Amniotic stem cell (primary cell): ENCODE measurements at regions not wholly inside any gene's neighbourhood (a gene's known extent, or its start where the extent isn't known, plus 50 kb on each side); places are given as distances from the start of the nearest gene placed in this dataset.
A peak's percentile ranks its signal among the peaks of the same experiment; 100 is the strongest.
"Not testable (repeated sequence)": the region's sequence is repeated elsewhere in the genome, so short reads cannot be mapped to it uniquely, and the experiment has no call there.

Experiments
- DNase-seq: peaks from one replicate; lab custom pipeline; 2025; lab: John Stamatoyannopoulos, UW

DNA sequence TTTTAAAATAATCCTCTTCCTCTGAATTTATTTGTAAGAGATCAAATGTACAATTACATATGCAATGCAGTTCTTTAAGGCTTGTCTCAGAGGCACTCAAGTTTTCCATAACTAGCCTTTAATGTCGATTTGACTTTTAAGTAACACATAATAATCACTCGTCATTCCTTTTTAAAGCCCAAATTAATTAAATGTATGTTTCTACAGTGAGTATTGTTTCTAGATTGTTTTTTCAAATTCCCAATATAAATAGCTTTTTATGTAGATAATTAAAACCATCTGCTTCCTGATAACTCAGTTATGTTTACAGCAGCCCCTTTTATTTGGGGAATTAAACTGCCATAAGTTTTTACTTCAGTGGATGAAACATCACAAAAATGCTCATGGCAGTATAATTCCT lies 185.1 kb downstream of the ETNK1 start:
- DNase-seq = no peak

DNA sequence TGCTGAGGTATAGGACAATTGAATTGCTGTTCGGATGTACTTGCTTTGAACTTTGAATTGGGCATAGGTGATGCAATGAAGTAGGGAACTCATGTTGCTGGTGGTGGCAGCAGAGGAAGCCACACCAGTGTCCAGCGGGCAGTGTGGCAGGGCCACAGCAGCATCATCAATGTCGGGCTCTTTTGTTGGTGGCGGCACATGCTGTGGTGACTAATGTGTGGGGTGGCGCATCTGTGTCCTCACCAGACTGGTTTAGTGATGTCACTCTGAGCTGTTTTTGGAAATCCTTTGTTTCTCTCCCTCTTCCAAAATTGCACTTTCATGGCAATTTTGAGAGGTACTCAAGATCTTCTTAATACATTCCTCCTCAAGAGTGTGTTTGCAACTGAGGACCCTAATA lies 187.6 kb downstream of the ETNK1 start:
- DNase-seq = no peak

DNA sequence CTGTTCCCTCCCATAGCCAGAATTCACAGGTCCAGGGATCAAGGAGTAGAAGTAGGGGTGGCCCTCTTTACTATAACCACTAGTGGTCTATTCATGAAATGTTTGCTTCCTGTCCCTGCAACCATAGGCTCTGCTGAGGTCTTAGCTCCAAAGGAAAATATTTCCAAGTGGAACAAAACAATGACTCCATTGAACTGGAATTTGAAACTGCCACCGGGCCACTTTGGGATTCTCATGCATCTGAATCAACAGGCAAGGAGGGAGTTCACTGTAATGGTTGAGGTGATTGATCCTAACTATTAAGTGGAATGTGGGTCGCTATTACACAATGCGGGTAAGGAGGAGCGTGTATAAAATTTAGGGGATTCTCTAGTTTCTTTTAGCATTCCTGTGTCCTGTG lies 197.0 kb downstream of the ETNK1 start:
- no peak for DNase-seq

DNA sequence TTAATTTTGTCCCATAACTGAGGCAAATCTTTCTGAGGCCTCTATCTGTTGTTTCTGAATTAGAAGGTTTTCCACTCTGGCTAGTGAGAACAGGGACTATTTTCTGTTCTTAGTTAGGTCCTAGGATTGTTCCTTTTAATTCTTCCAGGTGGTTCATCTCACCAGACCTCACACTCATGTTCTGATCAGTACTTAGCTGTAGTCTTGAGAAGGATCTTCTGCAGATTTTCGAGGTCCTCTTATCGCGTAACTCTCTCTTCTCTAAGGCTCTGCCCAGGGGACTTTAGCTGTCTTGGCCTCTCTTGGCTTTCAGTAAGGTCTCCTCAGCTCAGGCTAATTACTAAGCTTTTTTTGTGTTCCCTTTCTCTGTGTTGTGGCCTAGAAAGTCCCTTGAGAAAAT lies 201.1 kb downstream of the ETNK1 start:
- no peak for DNase-seq

DNA sequence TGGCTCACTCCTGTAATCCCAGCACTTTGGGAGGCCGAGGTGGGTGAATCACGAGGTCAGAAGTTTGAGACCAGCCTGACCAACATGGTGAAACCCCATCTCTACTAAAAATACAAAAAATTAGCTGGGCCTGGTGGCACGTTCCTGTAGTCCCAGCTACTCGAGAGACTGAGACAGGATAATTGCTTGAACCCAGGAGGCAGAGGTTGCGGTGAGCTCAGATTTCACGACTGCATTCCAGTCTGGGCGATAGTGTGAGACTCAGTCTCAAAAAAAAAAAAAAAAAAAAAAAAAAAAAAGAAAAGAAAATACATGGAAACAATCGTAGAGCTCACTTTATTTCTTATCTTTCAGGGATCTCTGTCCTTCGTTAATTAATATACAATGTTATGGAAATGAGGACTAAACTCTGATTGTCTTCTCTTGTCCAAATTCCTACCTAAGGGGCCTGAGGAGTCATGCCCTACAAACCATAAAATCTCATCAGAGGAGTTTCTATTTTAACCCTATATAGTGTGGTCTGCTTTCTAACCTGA lies 201.5 kb downstream of the ETNK1 start:
- not testable (repeated sequence) for DNase-seq

DNA sequence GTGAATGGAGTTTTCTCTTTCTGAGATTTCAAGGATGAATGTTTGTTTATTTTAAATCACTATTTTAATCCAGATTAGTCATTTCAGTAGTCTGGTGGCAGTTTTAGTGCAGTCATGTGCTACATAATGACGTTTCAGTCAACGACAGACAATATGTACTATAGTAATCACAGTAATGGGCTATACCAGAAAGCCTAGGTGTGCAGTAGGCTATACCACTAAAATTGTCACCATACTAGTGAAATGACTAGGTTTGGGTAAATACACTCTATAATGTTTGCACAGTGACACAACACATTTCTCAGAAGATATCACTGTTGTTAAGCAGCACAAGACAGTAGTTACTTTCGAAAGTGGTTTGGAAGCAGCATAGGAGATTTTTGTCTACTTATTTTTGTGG lies 203.1 kb downstream of the ETNK1 start:
- DNase-seq = no peak

DNA sequence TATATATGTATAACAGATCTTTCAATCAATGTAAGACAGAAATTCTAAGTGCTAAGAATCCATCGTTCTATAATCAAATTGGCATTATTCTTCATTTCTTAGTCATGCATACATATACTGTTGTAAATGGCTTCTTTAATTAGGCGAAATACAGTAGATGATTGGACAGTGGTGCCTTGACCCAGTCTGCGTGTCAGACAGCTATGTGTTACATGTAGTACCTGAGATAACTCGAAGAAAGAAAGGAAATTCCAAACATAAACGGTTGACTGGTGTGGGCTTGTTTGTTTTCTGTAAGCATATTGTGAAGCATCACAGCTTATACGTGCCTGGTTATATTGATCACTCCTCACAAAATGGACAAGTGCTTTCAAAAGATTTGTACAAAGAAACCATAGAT lies 210.5 kb downstream of the ETNK1 start:
- DNase-seq = no peak

DNA sequence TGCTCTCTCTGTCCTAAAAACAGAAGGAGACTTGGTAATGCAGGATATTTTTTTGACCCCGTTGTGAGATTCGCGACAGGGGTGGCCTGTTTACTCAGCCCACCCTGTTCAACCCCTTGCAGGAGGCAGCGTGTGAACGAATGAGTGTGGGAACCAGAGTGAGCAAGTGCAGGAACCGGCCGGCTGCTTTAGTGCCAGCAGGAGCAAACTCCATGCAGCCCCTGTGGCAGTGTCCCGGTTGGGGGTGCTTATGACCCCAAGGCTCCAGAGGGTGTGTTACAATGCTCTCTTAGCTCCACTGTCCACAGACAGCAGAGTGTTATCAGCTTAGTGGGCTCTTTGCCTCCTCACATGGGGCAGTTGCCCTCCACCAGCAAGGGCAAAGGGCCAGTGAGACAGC lies 225.2 kb downstream of the ETNK1 start:
- DNase-seq = no peak

DNA sequence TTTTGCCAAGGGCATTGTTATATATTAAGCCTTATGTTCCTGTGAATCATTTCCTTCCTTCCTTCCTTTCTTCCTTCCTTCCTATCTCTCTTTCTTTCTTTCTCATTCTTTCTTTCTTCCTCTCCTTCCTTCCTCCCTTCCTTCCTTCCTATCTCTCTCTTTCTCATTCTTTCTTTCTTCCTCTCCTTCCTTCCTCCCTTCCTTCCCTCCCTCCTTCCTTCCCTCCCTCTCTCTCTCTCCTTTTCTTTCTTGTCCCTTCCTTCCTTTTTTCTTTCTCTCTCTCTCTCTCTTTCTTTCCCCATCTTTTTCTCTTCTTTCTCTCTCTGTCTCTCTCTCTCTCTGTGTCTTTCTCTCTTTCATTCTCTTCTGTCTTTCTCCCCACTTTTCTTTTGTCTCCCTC lies 226.6 kb downstream of the ETNK1 start:
- DNase-seq = no peak

DNA sequence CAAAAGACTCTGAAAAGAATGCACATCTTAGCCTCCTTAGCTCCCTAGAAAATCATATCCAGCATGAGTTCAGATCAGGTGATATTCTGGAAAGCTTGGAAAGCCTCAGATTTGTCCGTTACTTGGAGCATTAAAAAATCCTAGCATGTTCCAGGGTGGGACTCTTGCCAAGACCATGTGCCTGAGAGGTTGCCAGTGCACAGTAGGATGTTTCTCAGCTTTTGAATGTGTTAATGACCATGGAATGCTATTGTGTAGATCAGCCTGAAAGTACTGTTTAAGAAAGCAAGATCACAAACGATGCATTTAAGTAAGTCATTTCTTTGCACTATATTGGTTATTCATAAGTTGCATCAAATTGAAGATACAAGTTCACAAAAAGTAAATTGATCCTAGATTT lies 230.5 kb downstream of the ETNK1 start:
- DNase-seq = no peak

DNA sequence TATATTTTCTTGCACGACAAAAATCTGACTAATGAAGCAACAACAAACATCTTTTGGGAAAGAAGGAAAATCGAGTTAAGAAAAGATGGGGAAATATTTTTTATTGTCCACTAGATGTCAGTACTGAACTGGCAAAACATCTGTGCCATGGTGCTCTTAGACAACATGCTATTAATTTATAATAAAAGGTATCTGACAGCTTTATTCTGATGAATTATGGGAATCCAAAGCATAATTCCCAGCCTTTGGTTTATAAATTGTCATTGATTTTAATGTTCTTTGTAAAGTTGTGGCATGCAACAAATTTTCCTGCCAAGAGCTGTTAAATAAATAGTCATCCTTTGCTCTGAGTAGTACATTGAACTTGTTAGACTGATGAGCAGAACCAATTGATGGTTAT lies 231.2 kb downstream of the ETNK1 start:
- peak; percentile 4 for DNase-seq

DNA sequence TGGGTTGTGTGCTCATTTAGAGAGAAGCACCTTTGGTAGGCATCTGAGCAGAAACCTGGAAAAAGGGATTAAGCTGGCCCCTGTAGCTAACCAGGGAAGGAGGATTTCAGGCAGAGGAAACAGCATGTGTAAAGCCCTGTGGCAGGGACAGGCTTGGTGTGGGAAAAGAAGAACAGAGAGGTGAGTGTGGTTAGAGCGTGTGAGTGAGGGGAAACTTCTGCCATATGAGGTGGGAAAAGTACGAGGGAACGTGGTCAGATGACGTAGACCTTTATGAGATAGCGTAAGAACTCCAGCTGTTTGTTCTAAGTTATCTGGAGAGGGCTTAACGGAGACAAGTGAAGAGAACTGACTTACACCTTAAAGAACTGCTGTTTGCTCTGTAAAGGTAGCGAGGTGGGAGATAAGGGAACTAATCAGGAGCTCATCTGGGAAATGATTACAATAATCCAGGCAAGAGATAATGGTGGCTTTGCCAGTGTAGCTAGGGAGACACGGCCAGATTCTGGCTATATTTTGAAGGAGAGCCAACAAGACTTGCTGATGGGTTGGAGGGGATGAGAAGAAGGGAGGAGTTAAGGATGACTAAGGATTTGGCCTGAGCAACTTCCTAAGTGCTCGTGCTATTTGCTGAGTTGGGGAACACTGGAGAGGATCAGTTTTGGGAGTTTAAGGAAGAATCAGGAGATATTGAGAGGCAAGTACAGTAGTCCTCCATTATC lies 234.0 kb downstream of the ETNK1 start:
- no peak for DNase-seq

DNA sequence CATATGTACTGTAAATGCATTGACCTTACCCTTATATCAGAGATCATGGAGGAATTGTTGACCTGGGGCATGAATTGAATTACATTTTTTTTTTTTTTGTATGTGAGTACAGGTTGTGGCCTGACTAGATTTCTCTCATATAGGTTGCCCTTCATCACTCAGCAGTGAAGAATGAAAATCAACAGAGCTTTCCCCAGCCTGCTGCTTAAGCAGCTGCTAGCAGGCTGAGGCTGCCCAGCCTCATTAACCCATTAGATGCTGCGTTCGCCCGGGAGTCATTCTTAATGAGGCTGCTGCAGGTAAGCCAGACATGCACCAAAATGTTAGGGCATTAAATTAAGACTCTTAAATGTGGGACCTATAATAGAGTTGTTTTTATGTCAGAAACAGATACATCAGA lies 236.0 kb downstream of the ETNK1 start:
- no peak for DNase-seq

DNA sequence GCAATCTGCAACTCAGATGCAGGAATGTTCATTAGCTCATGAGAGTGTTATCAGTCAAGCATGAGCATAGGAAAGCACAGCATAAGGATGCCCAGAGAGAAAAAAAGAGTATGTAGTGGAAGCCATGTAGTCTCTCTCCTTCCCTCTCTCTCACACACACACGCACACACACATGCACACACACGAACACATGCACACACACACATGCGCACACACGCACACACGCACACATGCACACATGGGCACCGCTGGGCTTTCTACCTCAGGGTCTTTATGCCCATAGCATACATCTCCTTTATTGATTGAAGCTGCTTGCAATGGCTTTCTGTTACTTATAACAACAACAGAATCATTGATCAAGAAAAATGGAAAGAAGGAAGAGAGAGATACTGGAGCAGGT lies 240.9 kb downstream of the ETNK1 start:
- no peak for DNase-seq

DNA sequence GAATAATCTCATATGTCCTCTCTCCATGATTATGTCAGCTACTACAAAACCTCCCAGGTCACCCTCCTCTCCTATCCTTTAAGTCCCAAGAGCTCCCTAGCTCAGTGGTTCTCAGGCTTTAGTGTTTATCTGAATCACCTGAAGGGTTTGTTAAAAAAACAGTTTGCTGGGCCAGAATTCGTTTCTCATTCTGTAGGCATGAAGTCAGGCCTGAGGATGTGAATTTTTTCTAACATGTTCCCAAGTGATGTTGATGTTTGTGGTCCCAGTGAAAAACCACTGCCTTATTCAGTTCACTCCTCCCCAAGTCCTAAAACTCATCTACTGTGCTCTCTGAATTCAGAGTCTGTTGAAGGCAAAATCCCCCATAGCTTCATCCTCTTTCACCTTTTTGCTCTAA lies 241.4 kb downstream of the ETNK1 start:
- no peak for DNase-seq

DNA sequence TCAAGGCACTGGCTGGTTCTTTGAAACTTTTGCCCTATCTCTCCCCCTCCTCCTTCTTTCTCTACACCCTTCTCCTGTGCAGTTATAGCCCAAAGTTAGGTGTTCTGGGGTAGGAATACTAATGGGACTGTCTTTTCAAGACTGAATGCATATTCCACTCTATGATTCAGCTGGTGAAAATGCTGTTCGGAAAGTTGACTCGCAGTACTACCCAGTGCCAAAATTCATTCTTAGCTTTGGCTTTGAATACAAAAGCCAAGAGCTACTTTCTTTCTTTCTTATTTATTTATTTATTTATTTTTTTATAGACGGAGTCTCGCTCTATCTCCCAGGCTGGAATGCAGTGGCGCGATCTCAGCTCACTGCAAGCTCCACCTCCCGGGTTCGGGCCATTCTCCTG lies 249.2 kb downstream of the ETNK1 start:
- no peak for DNase-seq

DNA sequence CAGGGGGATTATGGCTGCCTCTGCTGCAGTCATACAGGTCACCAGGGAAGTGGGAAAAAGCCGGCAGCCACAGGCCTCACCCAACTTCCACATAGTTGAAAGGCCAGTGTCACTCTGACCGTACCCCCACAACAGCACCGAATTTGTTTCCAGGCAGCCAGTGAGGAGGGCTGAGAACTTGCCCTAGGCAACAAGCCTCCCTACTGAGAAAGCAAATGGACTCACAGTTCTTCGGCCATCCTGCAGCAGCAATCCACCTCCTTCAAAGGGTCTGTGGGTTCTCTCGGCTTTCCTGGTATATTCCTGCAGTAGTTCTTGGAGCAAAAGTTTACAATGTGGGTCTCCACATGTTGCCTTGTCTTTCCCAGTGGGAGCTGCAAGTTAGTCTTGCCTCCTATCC lies 251.3 kb downstream of the ETNK1 start:
- DNase-seq = no peak

DNA sequence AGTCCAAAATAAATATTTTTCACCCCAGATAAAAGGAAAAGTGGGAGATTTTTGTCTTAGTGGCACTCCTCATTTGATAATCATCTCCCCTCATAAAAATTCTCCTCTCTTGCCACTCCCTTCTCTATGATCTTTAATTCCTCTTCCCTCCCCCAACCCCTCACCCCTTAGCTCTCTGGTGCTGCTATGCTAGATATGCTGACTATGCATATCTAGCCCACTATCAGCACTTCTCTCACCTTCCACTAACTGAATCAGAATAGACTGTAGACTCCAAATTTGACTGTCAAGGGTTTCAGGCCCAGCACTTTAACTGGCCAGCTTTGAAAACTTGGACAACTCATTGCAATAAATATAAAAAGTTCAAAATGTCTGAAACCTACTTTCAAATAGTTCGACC lies 254.2 kb downstream of the ETNK1 start:
- DNase-seq = no peak

DNA sequence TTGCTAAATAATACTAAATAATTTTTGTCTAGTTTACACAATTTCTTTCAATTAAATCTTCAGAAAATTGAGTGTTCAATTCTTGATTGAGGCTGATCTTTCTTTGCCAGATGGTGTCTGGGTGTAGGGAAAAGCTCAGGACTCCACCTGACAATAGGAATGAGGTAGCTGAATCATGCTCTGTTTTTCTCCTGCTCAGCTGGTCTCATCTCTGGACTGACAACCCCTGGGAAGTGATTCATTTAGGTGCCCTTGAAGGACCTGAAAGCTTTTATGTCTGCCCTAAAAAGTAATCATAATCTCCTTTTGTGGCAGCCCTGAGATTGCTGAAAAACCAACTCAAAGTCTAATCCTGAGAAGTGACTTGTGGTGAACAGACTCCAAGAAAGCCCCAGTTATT lies 255.4 kb downstream of the ETNK1 start:
- no peak for DNase-seq

DNA sequence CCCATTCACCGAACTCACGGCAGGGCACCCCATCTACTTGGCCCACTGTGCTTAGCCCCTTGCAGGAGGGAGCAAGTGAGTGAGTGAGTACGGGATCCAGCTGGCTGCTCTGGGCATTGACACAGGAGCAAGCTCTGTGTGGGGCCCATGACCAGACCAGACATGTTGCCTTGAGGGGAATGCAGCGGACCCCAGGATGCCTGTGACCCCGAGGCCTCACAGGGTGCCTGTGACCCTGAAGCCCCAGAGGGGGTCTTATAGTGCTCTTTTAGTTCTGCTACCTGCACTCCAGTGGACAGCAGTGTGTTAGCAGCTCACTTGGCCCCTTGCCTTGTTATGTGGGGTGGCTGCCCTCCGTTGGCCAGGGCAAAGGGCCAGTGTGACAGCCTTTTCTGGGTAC lies 255.8 kb downstream of the ETNK1 start:
- DNase-seq = no peak

DNA sequence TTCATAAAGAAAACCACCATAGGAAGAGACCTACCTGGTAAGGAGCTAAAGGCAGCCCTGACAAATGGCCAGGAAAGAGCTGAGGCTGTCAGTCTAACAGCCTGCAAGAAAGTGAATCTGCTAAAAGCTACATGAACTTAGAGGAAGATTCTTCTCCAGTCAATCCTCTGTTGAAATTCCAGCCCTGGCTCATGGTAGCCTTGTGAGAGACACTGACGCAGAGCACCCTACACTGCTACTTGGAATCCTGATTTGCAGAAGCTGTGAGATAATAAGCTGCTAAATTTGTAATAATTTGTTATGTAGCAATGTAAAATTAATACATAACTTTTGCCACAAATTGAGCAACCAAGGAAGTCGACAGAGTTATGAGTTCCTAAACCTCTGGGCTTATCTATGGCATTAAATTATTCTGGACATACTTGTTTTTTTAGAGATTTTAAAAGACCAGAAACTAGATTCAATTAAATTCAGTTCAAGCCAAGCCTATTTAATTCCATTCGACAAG lies 257.0 kb downstream of the ETNK1 start:
- DNase-seq = no peak

DNA sequence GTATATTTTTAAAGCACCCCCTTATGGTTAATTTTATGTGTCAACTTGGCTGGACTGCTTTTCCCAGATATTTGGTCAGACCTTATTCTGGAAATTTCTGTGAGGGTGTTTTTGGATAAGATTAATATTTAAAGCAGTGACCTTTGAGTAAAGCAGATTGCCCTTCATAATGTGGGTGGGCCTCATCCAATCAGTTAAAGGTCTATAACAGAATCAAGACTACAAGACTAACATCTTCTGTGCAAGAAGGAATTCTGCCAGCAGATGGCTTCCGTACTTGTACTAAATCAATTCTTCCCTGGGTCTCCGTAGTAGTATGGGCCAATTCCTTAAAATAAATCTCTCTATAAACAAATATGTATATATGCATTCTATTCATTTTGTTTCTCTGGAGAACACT lies 257.6 kb downstream of the ETNK1 start:
- DNase-seq = no peak

DNA sequence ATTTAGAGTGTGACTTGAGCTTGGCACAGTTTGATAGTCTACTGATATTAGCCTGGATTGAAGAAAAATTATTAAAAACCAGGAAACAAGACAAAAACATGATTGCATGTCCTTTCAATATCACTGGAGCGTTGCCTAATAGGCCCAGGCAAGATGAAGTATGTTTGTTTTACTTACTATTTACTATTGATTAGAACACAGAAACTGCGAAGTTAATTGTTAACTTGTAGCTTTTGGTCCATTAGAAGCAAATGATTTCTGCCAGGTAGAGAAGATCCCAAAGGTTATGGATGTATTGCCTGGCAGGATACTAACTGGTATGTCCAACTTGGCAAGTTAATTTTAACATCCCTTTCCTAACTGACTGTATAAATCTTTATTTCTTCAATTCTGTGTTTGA lies 268.9 kb downstream of the ETNK1 start:
- no peak for DNase-seq

DNA sequence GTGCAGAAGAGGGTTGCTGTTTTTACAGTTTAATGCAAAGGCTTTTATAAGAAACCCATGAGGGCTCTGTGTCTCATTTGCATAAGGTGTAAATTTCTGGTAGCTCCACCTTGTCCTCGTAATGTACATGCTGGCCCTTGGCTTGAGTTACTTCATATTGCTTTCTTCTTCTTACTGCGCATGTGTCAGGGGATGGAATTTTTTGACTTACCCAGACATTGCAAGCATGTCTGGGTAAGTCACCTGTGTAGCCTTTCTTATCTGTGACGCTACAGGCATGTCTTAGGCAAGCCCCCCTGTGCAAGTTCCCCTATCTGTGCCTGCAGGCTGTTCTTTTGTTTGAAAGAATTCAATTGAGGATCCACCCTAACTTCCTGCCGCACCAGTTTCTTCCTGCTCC lies 274.2 kb downstream of the ETNK1 start:
- DNase-seq = no peak
